ENCODE measurements at regions not wholly inside any gene's neighbourhood (a gene's known extent, or its start where the extent isn't known, plus 50 kb on each side); places are given as distances from the start of the nearest gene placed in this dataset.

- Histone ChIP-seq H3K4me3 (ENCODE audit: control insufficient read depth in 2 of 3, extremely low read depth in 1 of 3, insufficient read depth in 2 of 3, low read depth in 1 of 3, low read length in 3 of 3) (no peak overlapping the region), H3K4me1 (ENCODE audit: control insufficient read depth, extremely low read depth, insufficient read depth, low read length) (no peaks in the 10 kb centered on the region), H3K9ac (ENCODE audit: control insufficient read depth, extremely low read depth, insufficient read depth, low read length) (no peak overlapping the region), H2AFZ (ENCODE audit: control insufficient read depth, low read length) (no peak overlapping the region), H4K20me1 (ENCODE audit: control insufficient read depth, extremely low read depth, insufficient read depth, low read length) (no peaks in the 10 kb centered on the region), H3K27me3 (ENCODE audit: control insufficient read depth, extremely low read depth, insufficient read depth, low read length) (no peaks in the 10 kb centered on the region), H3K79me2 (ENCODE audit: control insufficient read depth, insufficient read depth, low read length) (no peaks in the 10 kb centered on the region), H3K4me2 (ENCODE audit: control insufficient read depth, extremely low read depth, insufficient read depth, low read depth, low read length) (no peak overlapping the region), H3K36me3 (ENCODE audit: control insufficient read depth in 2 of 2, extremely low read depth in 1 of 2, insufficient read depth in 2 of 2, low read length in 2 of 2) (no peaks in the 10 kb centered on the region), H3K9me3 (ENCODE audit: control insufficient read depth, low read depth, low read length) (no peaks in the 10 kb centered on the region), H3K27ac (ENCODE audit: control insufficient read depth, insufficient read depth, low read length) (no peak overlapping the region), H3K9me1 (ENCODE audit: control insufficient read depth, extremely low read depth, insufficient read depth, low read length) (no peaks in the 10 kb centered on the region)
- no peak for DNase-seq (ENCODE audit: low read depth, low spot score)
- dilution Hi-C loops (cut with MboI; ENCODE audit: extremely low pct_ligation_motif_present, low sequenced_read_pairs): no loop called here
- no peak for TF ChIP-seq EZH2 (IDR thresholded peaks at IDR 0.05; ENCODE audit: low read length)
- no peak for TF ChIP-seq CTCF (optimal IDR thresholded peaks at IDR 0.05 in 1 of 3, IDR thresholded peaks at IDR 0.05 in 1 of 3, conservative IDR thresholded peaks at IDR 0.05 in 1 of 3; ENCODE audit: extremely low read depth in 1 of 3, insufficient read depth in 2 of 3, low read length in 3 of 3)
- no peak for FAIRE-seq
Measured at GRCh38 chr1:234838182-234838581, 228.2 kb upstream of the IRF2BP2 start.

- Histone ChIP-seq H3K4me2 (ENCODE audit: control insufficient read depth, extremely low read depth, insufficient read depth, low read depth, low read length) (no peak overlapping the region), H3K9ac (ENCODE audit: control insufficient read depth, extremely low read depth, insufficient read depth, low read length) (no peak overlapping the region), H3K9me3 (ENCODE audit: control insufficient read depth, low read depth, low read length) (no peaks in the 10 kb centered on the region), H3K4me3 (ENCODE audit: control insufficient read depth in 2 of 3, extremely low read depth in 1 of 3, insufficient read depth in 2 of 3, low read depth in 1 of 3, low read length in 3 of 3) (no peak overlapping the region), H2AFZ (ENCODE audit: control insufficient read depth, low read length) (no peak overlapping the region), H4K20me1 (ENCODE audit: control insufficient read depth, extremely low read depth, insufficient read depth, low read length) (no peaks in the 10 kb centered on the region), H3K79me2 (ENCODE audit: control insufficient read depth, insufficient read depth, low read length) (no peaks in the 10 kb centered on the region), H3K27ac (ENCODE audit: control insufficient read depth, insufficient read depth, low read length) (no peak overlapping the region), H3K4me1 (ENCODE audit: control insufficient read depth, extremely low read depth, insufficient read depth, low read length) (no peaks in the 10 kb centered on the region), H3K27me3 (ENCODE audit: control insufficient read depth, extremely low read depth, insufficient read depth, low read length) (no peaks in the 10 kb centered on the region), H3K36me3 (ENCODE audit: control insufficient read depth in 2 of 2, extremely low read depth in 1 of 2, insufficient read depth in 2 of 2, low read length in 2 of 2) (no peaks in the 10 kb centered on the region), H3K9me1 (ENCODE audit: control insufficient read depth, extremely low read depth, insufficient read depth, low read length) (no peaks in the 10 kb centered on the region)
- DNase-seq (ENCODE audit: low read depth, low spot score) (no peak), FAIRE-seq (no peak)
- TF ChIP-seq EZH2 (IDR thresholded peaks at IDR 0.05; ENCODE audit: low read length) (no peak), CTCF (optimal IDR thresholded peaks at IDR 0.05 in 1 of 3, IDR thresholded peaks at IDR 0.05 in 1 of 3, conservative IDR thresholded peaks at IDR 0.05 in 1 of 3; ENCODE audit: extremely low read depth in 1 of 3, insufficient read depth in 2 of 3, low read length in 3 of 3) (no peak)
- dilution Hi-C loops (cut with MboI; ENCODE audit: extremely low pct_ligation_motif_present, low sequenced_read_pairs): no loop called here
Measured at GRCh38 chr1:234837713-234838112, 227.7 kb upstream of the IRF2BP2 start.
